Heart left ventricle (tissue), 13 donors: ENCODE measurements at regions not wholly inside any gene's neighbourhood (a gene's known extent, or its start where the extent isn't known, plus 50 kb on each side); places are given as distances from the start of the nearest gene placed in this dataset.

ENCODE experiments used
- CTCF ChIP-seq, 12 donors: fragments of 200-600 bp; sonication (generic) in 4 of 12; IDR thresholded peaks; one replicate each; pipeline versions ENCODE4 v1.5.0 to v1.8.0; 2018 to 2022; ENCODE audit warnings: antibody characterized with exemption in 12 of 12, mild to moderate bottlenecking in 5 of 12
- POLR2A ChIP-seq, 2 donors: fragments of 450-650 bp; IDR thresholded peaks; one replicate each; pipeline ENCODE4 v1.6.1; 2017; ENCODE audit warnings: antibody characterized with exemption in 2 of 2, mild to moderate bottlenecking in 2 of 2, moderate library complexity in 2 of 2
- donor health status: ischemic (EF 13 %, LVEDD 7.1; RV severe dilation, severe dysfunction).
- donor health status: DM: no; HTN: yes; CAD: no.
- donor health status: DM: no; HTN: no; CAD: no.
- donor health status: ischemic (EF 25% LVEDD 6.9; RV normal size, moderate dysfunction).
- donor health status: ischemic (EF 25% LVEDD 5.7; RV mildly dilated, moderate dysfunction).
- donor health status: ischemic (EF 35%, LVEDD 5.7; RV mildly dilated, moderate dysfunction).
- donor health status: nonischemic (EF 11% LVEDD 7.7; RV severe dilation, severe dysfunction).
- donor health status: DM: yes; HTN: yes; CAD: no.
- donor health status: PGD.
- donor health status: ischemic (EF 29% LVEDD 5.4; RV normal size, mild dysfunction).
- donor health status: nonischemic (EF 23%, LVEDD 6.1; RV moderate dilation, normal function).

DNA sequence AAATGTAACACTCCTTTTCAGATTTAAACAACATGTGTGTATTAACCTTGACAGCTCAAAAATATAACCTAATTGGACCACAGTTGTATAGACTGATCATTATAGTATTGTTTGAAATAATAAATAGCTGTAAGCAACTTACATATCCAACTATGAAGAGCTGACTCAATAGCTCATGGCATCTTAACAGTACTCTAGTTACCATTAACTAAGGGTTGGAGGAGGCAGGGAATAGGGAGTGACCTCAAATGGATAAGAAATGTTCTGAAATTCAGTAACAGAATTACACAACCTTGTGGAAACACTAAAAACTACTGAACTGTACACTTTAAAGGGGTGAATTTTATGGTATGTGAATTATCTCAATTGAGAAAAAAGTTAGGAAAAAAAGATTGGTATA lies 136.5 kb upstream of the CPEB2 start:
- TF ChIP-seq CTCF (IDR thresholded peaks at IDR 0.05) (no peak), POLR2A (IDR thresholded peaks at IDR 0.05) (no peak)
